Cerebellar cortex (tissue), 1 donor: ENCODE measurements at regions not wholly inside any gene's neighbourhood (a gene's known extent, or its start where the extent isn't known, plus 50 kb on each side); places are given as distances from the start of the nearest gene placed in this dataset.
A peak's percentile ranks its signal among the peaks of the same experiment; 100 is the strongest.

Experiments
- DNase-seq: peaks from one replicate; pipeline ENCODE4 v3.0.0-alpha.2; 2015; ENCODE audit warnings: low spot score

GRCh38 chr4:123096038-123096437 lies 173.6 kb upstream of the NUDT6 start:
- peak; percentile 16 for DNase-seq

DNA sequence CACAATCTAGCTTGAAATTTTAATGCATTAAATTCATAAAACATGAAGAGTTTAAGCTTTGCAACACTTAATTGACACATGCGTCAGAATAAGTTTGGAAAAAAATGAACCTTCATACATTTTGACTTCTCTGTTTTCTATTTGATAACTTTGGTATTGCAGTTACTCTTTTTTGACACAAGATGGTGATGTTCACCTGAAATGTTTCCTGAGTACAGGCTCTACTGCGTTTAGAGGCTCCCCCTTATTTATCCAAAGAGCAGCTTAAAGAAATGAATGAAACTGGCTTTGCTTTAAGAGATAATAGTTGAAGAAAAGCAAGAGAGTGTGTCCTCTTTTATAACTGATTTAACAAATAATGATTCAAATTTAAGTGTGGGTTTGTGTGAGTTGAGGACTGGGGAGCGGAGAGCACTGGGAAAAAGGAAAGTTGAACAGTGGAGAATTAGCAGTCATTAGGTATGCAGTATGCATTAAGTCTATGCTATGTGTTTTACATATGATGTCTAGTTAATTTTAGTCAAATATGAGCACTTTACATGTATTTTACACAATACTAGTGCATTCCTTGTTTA lies 180.6 kb upstream of the NUDT6 start:
- DNase-seq: peak; percentile 62

GRCh38 chr4:123104310-123105025 lies 182.1 kb upstream of the NUDT6 start:
- no peak for DNase-seq

DNA sequence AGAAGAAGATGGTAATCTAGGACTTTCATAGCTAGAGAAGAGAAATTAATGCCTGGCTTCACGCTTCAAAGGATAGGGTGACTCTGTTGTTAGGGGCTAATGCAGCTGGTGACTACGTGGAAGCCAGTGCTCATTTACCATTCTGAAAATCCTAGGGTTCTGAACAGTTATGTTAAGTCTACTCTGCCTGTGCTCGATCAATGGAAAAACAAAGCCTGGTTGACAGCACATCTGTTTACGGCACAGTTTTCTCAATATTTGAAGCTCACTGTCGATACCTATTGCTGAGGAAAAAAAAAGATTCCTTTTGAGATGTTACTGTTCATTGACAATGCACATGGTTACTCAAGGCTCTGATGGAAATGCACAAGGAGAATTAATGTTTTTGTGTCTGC lies 182.6 kb upstream of the NUDT6 start:
- DNase-seq: no peak

DNA sequence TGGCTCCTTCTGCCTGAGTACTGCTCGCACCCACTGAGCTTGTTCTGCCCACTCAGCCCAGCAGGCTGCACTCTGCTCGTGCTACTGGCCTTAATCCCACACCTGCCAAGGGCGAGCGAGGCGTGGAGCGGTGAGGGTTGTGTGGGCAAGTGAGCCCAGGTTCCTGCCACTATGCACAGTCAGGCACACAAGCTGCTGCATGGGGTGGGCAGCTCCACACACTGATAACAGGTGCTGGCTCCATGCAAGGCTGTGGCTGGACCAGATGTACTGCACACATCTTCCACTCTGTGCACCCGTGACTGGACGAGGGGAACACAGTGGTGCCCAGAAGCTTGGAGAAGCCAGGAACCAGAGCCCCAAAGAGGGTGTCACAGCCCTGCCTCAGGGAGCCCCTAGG lies 184.3 kb upstream of the NUDT6 start:
- no peak for DNase-seq

DNA sequence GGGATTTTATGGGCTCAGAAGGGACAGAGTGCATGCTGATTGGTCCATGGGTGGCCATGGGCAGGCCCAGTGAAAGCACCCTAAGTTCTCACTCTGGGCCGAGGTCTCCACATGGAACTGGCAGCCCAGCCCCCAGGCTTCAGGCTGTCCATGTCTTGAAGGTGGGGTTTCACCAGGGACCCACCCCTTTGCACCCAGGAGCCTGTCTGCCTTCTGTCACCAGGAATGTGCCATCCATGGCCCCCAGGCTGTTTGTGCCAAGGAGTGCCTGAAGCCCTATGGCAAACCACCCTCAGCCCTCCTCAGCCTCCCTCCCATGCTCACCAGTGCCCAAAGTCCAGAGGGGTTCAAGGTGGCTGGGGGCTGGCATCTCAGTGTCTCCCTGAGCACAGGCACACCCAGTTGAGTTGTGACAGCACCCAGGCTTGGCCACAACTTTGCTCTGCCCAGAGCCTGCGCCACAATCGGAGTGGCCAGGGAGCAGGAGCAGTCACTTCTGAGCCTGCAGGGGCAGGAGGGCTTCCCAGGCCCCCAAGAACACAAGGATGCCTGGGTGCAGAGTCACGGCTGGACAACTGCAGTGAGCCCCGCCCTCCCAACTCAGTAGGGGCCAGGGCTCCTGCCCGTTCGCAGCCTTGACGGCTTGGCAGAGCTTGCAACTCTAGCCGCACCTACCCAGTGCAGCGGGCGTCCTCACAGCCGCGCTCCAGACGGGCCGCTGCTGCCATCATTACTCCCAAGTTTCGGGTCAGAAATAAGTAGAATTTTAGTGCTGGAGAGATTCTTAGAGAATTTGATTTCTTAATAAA lies 185.3 kb upstream of the NUDT6 start:
- no peak for DNase-seq

DNA sequence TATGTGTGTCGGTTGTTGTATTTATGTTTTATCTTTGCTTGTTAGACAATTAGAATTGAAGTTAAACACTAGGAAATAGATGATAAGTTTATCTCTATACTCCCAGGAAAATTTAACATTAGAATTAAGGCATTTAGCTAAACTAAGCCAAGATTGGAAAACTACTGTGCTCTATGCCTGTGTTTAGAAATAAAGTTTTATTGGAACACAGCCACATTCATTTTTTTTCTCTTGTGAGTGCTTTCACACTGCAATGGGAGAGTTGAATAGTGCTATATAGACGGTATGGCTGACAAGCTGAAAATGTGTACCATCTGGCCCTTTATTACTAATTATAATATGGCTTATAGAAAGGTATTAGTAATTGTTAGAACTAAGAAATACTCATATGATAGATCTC lies 186.7 kb upstream of the NUDT6 start:
- DNase-seq: no peak

- DNase-seq: no peak
Measured at GRCh38 chr4:123110147-123110546, 187.8 kb upstream of the NUDT6 start.

GRCh38 chr4:123110685-123111084 lies 188.3 kb upstream of the NUDT6 start:
- DNase-seq: no peak

DNA sequence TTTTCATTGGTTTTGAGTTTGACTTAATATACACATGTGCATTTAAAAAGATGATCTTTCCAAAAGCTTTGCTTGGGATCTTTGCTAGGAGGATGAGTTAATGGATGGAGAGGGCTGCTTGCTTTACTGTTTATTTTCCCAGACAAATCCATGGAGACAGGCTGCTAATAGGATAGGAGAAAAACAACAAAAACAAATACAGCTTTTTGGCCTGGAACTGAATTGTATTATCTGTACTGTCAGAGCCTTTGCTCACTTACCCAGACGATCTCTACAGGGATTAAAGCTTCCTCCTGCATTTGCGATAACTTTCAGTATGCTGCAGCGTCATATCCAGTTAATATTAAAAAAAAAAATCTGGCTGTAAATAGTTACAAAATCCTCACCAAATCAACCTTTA lies 190.8 kb upstream of the NUDT6 start:
- DNase-seq: no peak

GRCh38 chr4:123114084-123114914 lies 191.9 kb upstream of the NUDT6 start:
- DNase-seq: no peak

GRCh38 chr4:123114915-123115756 lies 192.7 kb upstream of the NUDT6 start:
- DNase-seq: no peak

- no peak for DNase-seq
Measured at GRCh38 chr4:123116412-123116811, 194.0 kb upstream of the NUDT6 start.

GRCh38 chr4:123120473-123120872 lies 198.1 kb upstream of the NUDT6 start:
- no peak for DNase-seq

DNA sequence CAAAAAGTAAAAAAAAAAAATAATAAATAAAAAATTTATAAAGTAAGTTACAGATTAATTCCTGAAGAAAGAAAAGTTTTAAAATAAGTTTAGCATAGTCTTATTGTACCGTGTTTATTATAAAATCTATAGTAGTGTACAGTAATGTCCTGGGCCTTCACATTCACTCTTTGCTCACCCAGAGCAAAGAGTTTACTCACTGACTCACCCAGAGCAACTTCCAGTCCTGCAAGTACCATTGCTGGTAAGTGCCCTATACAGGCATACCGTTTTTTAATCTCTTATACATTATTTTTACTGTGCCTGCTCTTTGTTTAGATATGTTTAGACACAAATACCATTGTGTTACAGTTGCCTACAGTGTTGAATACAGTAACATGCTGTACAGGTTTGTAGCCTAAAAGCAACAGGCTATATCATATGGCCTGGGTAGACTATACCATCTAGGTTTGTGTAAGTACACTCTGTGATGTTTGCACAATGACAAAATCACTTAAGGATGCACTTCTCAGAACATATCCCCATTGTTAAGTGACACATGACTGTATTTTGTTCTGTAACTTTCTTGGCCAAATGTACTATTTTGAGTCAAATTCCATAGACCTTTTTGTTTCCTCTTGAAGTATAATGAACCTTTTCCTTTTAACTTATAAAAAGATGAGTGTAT lies 199.0 kb upstream of the NUDT6 start:
- DNase-seq: no peak

GRCh38 chr4:123125477-123125876 lies 203.1 kb upstream of the NUDT6 start:
- no peak for DNase-seq

- no peak for DNase-seq
Measured at GRCh38 chr4:123127218-123127617, 204.8 kb upstream of the NUDT6 start.

DNA sequence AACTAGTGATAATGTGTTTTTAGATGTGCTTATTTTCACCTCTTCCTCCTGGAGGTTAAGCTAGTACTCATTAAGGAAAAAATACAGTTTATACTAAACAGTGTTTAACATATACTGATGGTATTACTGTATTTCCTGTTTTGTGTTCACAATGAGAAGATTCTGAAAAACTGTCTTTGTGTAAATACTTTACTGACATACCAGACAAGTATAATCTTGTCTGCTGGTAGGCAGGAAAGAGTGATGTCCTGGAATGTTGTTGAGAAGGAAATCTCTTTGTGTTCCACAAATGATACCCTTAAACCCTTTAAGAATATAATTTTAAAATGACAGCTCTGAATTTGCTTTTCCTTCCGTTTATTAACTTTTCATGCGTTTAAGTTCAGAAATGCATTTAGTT lies 205.5 kb upstream of the NUDT6 start:
- no peak for DNase-seq

GRCh38 chr4:123133397-123134050 lies 211.1 kb upstream of the NUDT6 start:
- DNase-seq: no peak

DNA sequence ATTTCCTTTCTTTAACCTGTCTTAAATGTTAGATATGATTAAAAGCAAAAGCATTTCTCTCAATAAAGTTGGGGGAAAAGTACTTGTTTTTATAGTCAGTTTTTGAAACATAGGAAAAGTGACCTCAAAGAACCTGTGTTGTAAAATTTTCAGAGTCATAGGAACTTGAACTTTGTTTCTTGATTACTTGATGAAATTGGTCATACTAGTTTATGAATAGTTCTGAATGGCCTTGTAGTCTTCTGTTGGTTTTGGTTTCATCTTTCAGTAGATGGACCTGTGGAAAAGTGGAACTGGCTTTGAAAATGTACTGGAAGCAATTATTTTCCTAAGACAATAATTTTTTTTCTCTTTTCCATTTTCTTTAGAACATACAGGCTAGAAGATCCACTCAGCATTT lies 222.2 kb upstream of the NUDT6 start:
- no peak for DNase-seq
